ENCODE measurements at regions not wholly inside any gene's neighbourhood (a gene's known extent, or its start where the extent isn't known, plus 50 kb on each side); places are given as distances from the start of the nearest gene placed in this dataset.

- DNase-seq (ENCODE audit: low read depth) = no peak
- no peak for TF ChIP-seq CTCF (conservative IDR thresholded peaks at IDR 0.05; ENCODE audit: low read depth, low read length)
Measured at GRCh38 chr4:188680667-188681063, 541.4 kb downstream of the TRIML1 start.

GRCh38 chr4:188682321-188682720, 543.1 kb downstream of the TRIML1 start:
- no peak for TF ChIP-seq CTCF (conservative IDR thresholded peaks at IDR 0.05; ENCODE audit: low read depth, low read length)
- H3K4me3 ChIP-seq (ENCODE audit: low read depth, low read length) = no peak overlapping the region
- DNase-seq (ENCODE audit: low read depth) = no peak

More at GRCh38 chr4:188680667-188681063, 541.4 kb downstream of the TRIML1 start:
- no peak overlapping the region for H3K4me3 ChIP-seq (ENCODE audit: low read depth, low read length)

DNA sequence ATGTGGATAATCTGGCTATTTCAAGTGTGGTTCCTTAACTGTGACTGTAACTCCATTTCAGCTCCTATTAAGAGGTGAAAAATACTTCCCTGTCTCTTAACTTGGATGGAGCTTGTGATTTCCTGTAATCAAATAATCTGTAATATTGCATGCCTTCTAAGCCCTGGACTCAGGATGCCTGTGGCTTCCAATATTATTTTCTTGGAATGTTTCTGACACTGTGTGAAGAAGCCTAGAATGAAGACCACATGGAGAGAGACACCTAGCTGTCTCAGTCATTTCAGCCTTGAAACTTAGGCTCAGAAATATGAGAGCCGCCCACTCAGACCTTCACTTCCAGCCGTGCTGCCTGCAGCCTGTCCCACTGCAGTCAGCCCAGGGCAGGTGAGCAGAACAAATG, 544.3 kb downstream of the TRIML1 start:
- no peak overlapping the region for H3K4me3 ChIP-seq (ENCODE audit: low read depth, low read length)
- DNase-seq (ENCODE audit: low read depth) = no peak
- TF ChIP-seq CTCF (conservative IDR thresholded peaks at IDR 0.05; ENCODE audit: low read depth, low read length) = no peak

GRCh38 chr4:188688956-188689355, 549.7 kb downstream of the TRIML1 start:
- DNase-seq (ENCODE audit: low read depth) = no peak
- no peak overlapping the region for H3K4me3 ChIP-seq (ENCODE audit: low read depth, low read length)
- no peak for TF ChIP-seq CTCF (conservative IDR thresholded peaks at IDR 0.05; ENCODE audit: low read depth, low read length)

DNA sequence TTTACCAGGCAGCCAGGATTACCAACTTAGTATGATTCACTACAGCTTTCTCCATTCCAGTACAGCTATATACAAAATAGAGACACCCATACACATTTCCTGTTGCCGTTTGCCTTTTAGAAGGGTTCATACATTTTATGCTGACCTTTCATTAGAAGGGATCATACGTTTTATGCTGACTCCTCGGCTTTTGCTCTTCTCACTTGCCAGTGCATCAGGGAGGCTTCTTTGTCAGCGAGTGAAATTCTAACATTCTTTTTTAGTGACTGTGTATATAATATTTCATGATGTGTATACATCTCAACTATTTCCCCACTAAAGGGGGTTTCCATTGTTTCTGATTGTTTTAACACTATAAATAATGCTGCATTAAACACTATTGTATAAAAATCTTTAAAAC, 552.6 kb downstream of the TRIML1 start:
- no peak overlapping the region for H3K4me3 ChIP-seq (ENCODE audit: low read depth, low read length)
- no peak for TF ChIP-seq CTCF (conservative IDR thresholded peaks at IDR 0.05; ENCODE audit: low read depth, low read length)
- DNase-seq (ENCODE audit: low read depth) = peak; percentile 23

- no peak for TF ChIP-seq CTCF (conservative IDR thresholded peaks at IDR 0.05; ENCODE audit: low read depth, low read length)
- DNase-seq (ENCODE audit: low read depth) = no peak
Measured at GRCh38 chr4:188695261-188695660, 556.0 kb downstream of the TRIML1 start.

GRCh38 chr4:188697243-188697642, 558.0 kb downstream of the TRIML1 start:
- DNase-seq (ENCODE audit: low read depth) = no peak
- TF ChIP-seq CTCF (conservative IDR thresholded peaks at IDR 0.05; ENCODE audit: low read depth, low read length) = no peak
- H3K4me3 ChIP-seq (ENCODE audit: low read depth, low read length) = no peak overlapping the region

More at GRCh38 chr4:188695261-188695660, 556.0 kb downstream of the TRIML1 start:
- H3K4me3 ChIP-seq (ENCODE audit: low read depth, low read length) = no peak overlapping the region
